ENCODE measurements at regions not wholly inside any gene's neighbourhood (a gene's known extent, or its start where the extent isn't known, plus 50 kb on each side); places are given as distances from the start of the nearest gene placed in this dataset.

DNA sequence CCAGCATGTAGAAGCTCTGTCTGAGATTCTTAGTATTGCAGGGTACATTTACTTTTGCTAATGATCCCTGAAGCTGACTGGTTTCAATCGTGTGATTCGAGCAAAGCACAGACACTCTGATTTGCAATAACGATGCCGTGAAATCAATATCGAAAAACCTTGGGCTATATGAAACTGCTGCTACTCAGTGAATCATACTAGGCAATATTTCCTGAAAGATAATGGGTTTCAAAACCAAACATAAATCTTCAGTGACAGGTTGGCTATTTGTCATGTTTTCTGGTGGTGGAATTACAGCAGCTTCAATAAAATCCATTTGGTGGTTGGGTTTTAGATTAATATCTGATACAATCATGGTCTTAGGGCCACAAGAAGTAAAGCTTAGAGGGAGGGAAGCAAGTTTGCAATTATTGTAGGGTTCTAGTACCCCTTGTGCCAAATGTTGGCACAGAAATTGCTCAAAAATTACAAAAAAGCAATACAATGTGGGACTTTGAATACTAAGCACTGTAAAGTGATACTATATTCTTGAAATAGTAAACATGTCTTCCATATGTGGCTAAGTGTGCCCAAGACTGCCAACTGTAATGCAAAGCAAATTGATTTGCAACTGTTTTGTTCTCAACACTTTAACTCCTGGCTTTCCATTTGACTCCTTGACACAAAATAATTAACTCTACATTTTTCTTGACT, 112.4 kb upstream of the JAZF1 start:
- intact Hi-C loops (cut with micrococcal nuclease): no loop called here

DNA sequence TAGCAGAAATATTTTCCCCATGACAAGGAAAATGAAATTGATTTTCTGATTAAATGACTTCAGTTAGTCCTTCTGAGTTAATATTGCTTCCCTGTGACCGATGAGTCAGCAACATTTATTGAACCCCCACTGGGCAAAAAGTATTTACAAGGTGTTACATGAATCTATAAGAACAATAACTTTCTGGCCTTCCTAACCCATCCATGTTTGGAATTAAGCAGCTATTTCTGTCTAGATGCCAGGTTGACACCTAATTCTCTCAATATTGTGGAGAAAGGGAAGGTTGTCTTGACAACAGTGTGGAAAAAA, 112.9 kb upstream of the JAZF1 start:
- intact Hi-C loops (cut with micrococcal nuclease): no loop called here

DNA sequence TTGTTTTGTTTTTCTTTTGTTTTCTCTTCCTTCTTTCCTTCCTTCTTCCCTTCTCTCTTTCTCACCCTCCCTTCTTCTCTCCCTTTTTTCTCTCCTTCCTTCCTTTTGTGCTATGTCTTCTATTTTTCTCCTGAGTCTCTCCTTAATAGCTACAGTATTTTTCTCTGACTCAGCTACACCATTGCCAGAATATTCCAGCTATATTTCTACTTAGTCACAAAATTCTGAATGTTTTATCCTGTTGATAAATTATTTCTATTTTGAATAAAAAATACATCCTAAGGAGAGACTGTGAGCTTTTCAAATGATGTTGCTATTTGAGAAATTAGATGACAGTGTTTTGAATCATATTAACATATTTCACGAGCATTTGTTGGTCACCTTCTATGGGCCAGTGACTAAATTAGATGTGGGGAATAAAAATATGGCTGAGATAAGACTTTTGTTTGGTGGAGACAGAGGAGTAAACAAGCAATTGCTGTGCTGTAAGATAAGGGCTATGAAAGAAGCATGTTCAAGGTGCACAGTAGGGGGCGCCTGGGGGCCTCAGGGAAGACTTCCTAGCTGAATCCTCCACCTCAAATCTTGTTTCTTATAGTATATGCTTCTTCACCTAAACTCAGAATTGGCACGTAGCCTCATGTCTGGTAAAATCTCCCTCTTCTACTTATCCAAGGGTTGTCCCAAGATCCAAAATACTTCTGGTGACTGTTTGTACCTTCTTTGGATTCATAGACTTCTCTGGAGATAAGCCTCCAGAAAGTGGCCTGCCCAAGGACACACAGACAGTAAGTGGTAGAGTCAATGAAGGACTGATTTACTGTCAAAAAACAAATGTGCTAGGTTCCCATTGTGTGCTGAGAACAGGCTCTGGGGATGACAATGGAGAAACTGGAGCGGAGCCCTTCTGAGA, 115.5 kb upstream of the CREB5 start:
- intact Hi-C loops (cut with micrococcal nuclease): loop anchor here (1.0 kb wide), 1 partner anchor 329 kb away; no protein-coding TSS in a partner anchor

- intact Hi-C loops (cut with micrococcal nuclease): loop anchor here (1.0 kb wide), 1 partner anchor 328 kb away; no protein-coding TSS in a partner anchor
These were observed 114.4 kb upstream of the CREB5 start for GRCh38 chr7:28297801-28298459.

DNA sequence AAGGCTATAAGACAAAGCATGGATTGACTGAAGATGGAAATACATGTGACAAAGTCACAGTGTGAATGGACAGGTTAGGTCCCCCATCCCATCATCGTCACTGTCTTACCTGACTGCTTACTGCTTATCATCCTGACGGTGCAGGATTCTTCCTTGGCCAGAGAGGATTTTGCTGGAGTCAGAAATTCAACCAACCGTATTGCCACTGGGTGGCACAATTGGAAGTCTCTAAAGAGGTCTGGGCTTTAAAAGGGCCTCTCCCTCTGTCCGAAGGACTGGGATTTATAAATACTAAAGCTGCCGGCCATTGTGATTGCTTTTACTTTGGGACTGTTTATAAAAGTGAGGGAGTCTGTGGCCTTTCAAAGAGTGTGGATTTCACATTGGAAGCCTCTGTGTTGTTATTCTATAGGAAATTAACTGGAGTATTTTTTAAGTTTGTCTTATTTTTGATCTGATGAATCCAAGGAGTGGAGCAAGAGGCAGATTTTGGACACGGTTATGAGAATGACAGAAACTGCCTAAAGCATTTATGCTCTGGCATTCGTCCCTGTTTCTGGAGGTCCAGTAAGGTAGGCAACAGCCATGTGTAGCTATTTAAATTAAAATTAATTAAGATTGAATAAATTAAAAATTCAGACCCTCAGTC, 113.3 kb upstream of the CREB5 start:
- intact Hi-C loops (cut with micrococcal nuclease): no loop called here

DNA sequence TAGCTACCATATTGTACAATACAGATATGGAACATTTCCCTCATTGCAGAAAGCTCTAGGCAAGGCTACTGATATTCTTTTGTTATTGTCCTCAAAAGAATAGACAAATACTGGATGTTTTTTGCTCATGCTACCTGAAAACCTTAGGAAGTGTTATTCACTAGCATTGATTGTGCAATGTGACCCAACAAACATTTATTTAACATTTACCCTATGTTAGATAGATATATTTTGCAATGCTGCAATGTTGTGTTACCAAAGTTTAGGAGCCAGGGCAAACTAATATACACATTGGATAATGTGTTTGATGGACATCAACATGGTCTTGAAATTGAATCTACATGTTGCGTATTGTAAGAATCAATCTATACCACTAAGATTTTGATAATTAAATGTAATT, 112.8 kb upstream of the CREB5 start:
- intact Hi-C loops (cut with micrococcal nuclease): no loop called here

DNA sequence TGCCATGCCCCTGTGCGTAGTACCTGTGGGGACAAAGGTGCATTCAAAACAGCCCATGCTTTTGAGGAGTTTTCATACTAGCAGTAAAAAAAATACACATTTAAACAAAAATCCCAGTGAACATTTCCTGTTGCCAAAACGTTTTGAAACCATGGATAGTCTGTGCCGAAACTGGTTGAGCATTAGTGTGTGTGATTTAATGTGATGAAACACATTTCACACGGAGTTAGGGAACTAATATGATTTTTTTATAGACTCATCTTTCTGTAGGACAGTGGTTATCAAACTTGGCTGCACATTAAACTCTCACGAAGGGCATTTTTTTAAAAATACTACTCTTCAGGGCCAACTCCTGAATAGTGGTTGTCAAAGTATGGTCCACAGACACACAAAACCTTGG, 111.8 kb upstream of the CREB5 start:
- intact Hi-C loops (cut with micrococcal nuclease): no loop called here

DNA sequence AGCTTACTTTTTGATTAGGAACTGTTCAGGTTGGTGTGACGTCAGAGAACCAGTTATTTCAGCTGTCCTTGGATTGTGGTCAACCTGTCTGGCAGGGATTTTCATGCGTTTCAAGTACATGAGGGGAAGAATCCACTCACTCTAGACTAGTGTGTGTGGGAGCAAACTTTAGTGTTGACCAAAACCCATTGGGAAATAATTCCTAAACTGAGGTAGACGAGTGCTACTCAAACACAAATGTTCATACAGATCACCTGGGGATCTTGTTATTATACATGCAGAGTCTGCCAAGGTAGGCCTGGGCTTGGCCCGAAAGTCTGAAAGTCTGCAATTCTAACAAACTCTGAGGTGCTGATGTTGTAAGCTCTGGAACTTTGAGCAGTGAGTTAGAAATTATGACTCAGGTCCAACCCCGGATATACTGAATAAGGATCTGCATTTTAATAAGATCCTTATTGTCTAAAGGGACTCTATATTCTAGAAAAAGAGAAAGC, 111.1 kb upstream of the CREB5 start:
- intact Hi-C loops (cut with micrococcal nuclease): no loop called here

DNA sequence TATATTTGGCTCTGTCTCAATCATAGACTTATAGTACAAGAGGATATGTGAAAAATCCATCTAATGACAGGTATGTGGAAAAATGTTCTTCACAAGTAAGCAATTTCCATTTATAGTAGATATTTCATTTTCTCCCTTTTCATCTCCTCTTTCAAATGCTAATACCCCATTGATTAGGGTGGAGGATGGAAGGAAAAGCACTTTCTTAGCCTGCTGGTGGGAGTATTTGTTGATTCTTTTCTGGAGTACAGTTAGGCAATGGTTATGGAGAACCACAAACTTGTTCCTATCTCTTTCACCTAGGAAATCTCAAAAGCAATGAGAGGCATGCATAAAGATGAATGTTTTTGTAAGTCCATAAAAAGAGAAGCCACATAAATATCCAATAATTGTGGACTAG, 108.0 kb upstream of the CREB5 start:
- intact Hi-C loops (cut with micrococcal nuclease): no loop called here

DNA sequence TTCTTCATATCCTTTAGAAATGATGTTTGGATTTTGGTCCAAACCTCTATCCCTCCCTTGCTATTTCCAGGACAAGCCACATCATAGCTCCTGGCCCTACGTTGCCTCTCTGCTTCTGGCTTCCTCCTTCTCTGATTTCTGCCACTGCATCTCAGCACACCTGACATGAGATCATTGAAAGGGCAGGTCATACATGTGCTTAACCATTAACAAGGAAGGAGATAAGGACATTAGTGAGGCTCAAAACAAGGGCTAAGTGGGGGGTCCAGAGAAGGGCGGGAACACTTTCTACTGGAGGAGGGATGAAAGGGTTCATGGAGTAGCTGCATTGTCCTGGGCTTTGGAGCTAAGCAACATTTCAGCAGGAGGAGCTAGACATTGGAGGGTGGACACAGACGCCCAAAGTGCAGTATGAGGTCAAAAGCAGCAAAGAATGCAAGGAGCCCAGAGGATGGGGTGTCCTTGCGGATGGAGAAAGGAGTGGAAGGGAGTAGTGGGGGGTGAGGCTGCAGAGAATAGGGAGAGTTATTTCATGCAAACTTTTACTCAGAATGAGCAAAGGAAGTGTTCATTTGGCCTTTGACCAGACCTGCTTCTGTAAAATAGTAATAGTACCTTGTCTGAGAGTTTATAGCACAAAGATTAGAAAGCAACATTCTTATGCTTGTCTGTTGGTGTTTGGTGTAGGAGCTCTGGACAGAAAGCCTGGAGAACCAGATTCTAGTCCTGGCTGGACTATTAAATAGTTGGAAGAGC, 102.4 kb upstream of the CREB5 start:
- intact Hi-C loops (cut with micrococcal nuclease): no loop called here

- intact Hi-C loops (cut with micrococcal nuclease): no loop called here
These were observed 101.9 kb upstream of the CREB5 start for GRCh38 chr7:28310460-28310848.

DNA sequence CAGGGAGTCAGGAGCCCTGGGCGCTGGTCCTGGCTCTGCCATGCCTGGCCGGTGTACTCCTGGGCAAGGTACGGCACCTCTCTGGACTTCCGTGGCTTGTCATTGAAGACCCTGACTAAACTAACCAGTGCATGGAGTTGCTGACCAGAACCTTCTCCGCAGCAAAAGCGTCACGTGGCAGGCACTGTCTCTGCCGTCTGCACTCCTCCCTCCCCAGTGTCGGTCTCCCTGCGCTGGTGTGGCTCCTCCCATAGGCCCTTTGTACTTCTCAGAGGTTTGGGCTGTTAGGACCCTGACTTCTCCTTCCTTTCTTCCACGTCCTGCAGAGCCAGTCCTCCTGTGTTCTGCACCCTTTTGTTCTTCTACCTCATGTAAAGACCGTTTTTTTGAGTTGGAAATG, 100.6 kb upstream of the CREB5 start:
- intact Hi-C loops (cut with micrococcal nuclease): no loop called here

- intact Hi-C loops (cut with micrococcal nuclease): no loop called here
These were observed 99.4 kb upstream of the CREB5 start for GRCh38 chr7:28312948-28313347.

DNA sequence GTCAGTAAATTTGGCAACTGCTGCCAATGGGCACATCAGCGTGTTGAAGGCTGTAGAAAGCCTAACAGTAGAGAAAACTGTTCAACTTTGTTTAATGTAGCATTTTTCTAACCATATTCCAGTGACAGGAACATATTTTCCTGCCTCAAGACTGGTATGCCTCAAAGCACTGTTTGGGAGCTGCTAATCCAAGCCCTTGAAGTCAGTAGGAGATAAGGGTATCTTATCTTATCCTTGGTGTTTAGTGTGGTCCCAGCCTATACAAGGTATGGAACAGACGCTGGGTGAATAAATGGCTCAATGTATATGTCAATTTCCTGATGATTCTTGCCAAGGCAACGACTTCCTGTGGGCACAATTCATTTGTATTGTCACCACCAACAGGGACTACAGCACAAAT, 97.5 kb upstream of the CREB5 start:
- intact Hi-C loops (cut with micrococcal nuclease): no loop called here

- intact Hi-C loops (cut with micrococcal nuclease): no loop called here
These were observed 96.5 kb upstream of the CREB5 start for GRCh38 chr7:28315565-28316410.

DNA sequence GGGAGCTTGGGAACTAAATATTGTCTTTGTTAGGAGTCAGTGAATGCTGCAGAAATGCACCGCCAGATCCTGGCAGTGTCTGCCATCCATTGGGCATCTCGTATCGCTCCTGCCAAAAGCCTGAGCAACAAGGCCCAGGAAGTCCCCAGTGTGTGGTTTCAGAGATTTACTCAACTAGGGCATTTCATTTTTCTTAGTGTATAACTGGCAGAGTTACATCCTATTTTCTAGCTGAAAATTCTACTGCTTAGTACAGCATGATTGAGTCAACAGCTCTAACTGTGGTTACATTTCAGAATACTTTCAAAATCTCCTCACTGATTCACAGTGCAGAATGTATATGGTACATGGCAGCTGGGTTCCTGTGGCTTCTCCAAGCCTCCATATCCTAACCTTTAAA, 95.8 kb upstream of the CREB5 start:
- intact Hi-C loops (cut with micrococcal nuclease): no loop called here

- intact Hi-C loops (cut with micrococcal nuclease): no loop called here
These were observed 94.1 kb upstream of the CREB5 start for GRCh38 chr7:28318101-28318762.

GRCh38 chr7:28323833-28324232, 88.5 kb upstream of the CREB5 start:
- intact Hi-C loops (cut with micrococcal nuclease): no loop called here

DNA sequence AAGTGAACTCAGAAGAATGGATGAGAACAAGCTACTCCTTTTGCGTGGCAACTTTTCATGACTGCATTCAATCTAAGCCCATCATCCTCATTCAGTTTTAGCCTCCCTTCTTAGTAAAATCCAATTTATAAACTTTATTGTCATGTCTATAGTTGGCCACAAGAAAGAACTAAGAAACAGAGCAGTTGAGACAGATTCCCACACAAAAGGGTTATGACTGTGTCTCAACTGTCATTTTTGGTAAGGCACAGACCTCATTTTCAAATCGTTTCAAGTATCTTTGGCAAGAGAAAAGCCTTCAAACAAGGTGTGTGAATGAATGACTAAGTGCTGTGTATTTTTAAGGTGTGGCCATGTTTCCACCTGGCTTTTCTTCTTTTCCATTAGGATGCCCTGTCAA, 84.2 kb upstream of the CREB5 start:
- intact Hi-C loops (cut with micrococcal nuclease): no loop called here
